DND-41 (cell line): ENCODE measurements at regions not wholly inside any gene's neighbourhood (a gene's known extent, or its start where the extent isn't known, plus 50 kb on each side); places are given as distances from the start of the nearest gene placed in this dataset.

Experiments used
- ATAC-seq: fragments of 200-7000 bp; cut with Tn5 transposase; 3 replicates; pipeline ENCODE4 v1.9.1; 2021; ENCODE audit warnings: low read depth; ENCODE audit not compliant: insufficient read depth
- DNase-seq: peaks from one replicate; pipeline ENCODE4 v3.0.0-alpha.2; 2020
- H2AFZ ChIP-seq: 2 replicates; pipeline ENCODE4 v1.6.0; 2012; ENCODE audit warnings: low read depth, low read length
- H3K27ac ChIP-seq: 2 replicates; pipeline ENCODE4 v1.5.1; 2012; ENCODE audit warnings: low read length, inconsistent platforms
- H3K27me3 ChIP-seq: fragments of 200-600 bp; sonication (generic); 2 replicates; pipeline ENCODE4 v1.6.0; 2012; ENCODE audit warnings: low read length, mild to moderate bottlenecking, inconsistent platforms; ENCODE audit not compliant: insufficient read depth, poor library complexity
- H3K36me3 ChIP-seq: 2 replicates; pipeline ENCODE4 v1.5.1; 2012; ENCODE audit warnings: low read length, inconsistent platforms; ENCODE audit not compliant: insufficient read depth
- H3K4me1 ChIP-seq: 2 replicates; pipeline ENCODE4 v1.5.1; 2012; ENCODE audit warnings: mild to moderate bottlenecking, low read length; ENCODE audit not compliant: insufficient read depth
- H3K4me2 ChIP-seq: 2 replicates; pipeline ENCODE4 v1.6.0; 2012; ENCODE audit warnings: mild to moderate bottlenecking, moderate library complexity, low read length, inconsistent platforms; ENCODE audit not compliant: insufficient read depth
- H3K4me3 ChIP-seq, 2 experiments: fragments of 200-600 bp in 1 of 2; shearing (Covaris generic) in 1 of 2; 2 replicates each; pipeline ENCODE4 v1.5.1; 2012 to 2016; ENCODE audit warnings: inconsistent platforms in 2 of 2, low read length in 2 of 2, mild to moderate bottlenecking in 2 of 2, low read depth in 1 of 2, moderate library complexity in 1 of 2
- H3K79me2 ChIP-seq: 2 replicates; pipeline ENCODE4 v1.6.0; 2012; ENCODE audit warnings: low read length, inconsistent platforms; ENCODE audit not compliant: insufficient read depth
- H3K9ac ChIP-seq: 2 replicates; pipeline ENCODE4 v1.6.0; 2012; ENCODE audit warnings: low read depth, mild to moderate bottlenecking, inconsistent platforms, low read length, moderate library complexity
- H3K9me3 ChIP-seq: 2 replicates; pipeline ENCODE4 v1.5.1; 2012; ENCODE audit warnings: low read length, moderate library complexity, mild to moderate bottlenecking, inconsistent platforms; ENCODE audit not compliant: insufficient read depth, severe bottlenecking
- H4K20me1 ChIP-seq: 2 replicates; pipeline ENCODE4 v1.6.0; 2012; ENCODE audit warnings: low read length; ENCODE audit not compliant: insufficient read depth
- CTCF ChIP-seq: IDR thresholded peaks from 2 replicates; pipeline ENCODE4 v1.5.1; 2012; ENCODE audit warnings: borderline replicate concordance, low read length, moderate library complexity, mild to moderate bottlenecking; ENCODE audit not compliant: poor library complexity, severe bottlenecking; ENCODE audit errors: extremely low read depth
- EZH2 ChIP-seq: IDR thresholded peaks from 3 replicates; pipeline ENCODE4 v1.6.1; 2012; ENCODE audit warnings: borderline replicate concordance, low read depth, mild to moderate bottlenecking, moderate library complexity, low read length, inconsistent platforms; ENCODE audit not compliant: severe bottlenecking

DNA sequence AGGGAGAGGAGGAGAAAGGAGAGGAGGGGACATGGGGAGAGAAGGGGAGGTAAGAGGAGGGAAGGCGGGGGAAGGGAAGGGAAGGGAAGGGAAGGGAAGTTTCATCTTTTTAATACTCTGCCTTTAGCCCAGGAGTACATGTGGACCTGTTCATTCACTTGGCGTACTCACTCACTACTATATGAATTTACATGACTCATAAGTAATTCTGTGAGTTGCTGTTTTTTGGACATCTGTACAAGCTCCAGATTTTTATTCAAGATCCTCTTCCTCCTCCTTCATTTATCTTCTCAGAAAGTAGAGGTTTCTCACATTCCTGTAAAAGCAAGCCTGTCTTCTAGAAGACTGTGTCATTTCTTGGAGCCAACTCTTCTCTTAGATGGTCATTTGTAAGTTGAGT lies 84.6 kb downstream of the RDH14 start:
- peaks cover 12% of the 10 kb centered on the region for H3K27me3 ChIP-seq
- DNase-seq (no peak), ATAC-seq (no peak)
- H3K9me3 ChIP-seq = no peaks in the 10 kb centered on the region
- H2AFZ ChIP-seq = no peak overlapping the region
- no peak overlapping the region for H3K4me2 ChIP-seq
- no peaks in the 10 kb centered on the region for H3K36me3 ChIP-seq
- H3K9ac ChIP-seq = no peak overlapping the region
- no peaks in the 10 kb centered on the region for H4K20me1 ChIP-seq
- H3K4me3 ChIP-seq = no peak overlapping the region
- no peaks in the 10 kb centered on the region for H3K79me2 ChIP-seq
- no peak overlapping the region for H3K27ac ChIP-seq
- no peaks in the 10 kb centered on the region for H3K4me1 ChIP-seq
- TF ChIP-seq CTCF = no peak
- no peak for TF ChIP-seq EZH2

GRCh38 chr2:18474700-18475099 lies 85.8 kb downstream of the RDH14 start:
- no peak for DNase-seq
- Histone ChIP-seq H3K27ac (no peak overlapping the region), H3K36me3 (no peaks in the 10 kb centered on the region), H3K27me3 (peaks cover 12% of the 10 kb centered on the region), H3K9ac (no peak overlapping the region), H4K20me1 (no peaks in the 10 kb centered on the region), H3K79me2 (no peaks in the 10 kb centered on the region), H2AFZ (no peak overlapping the region), H3K9me3 (no peaks in the 10 kb centered on the region), H3K4me2 (no peak overlapping the region), H3K4me3 (no peak overlapping the region), H3K4me1 (no peaks in the 10 kb centered on the region)
- no peak for ATAC-seq
- TF ChIP-seq EZH2 = no peak
- TF ChIP-seq CTCF = no peak

DNA sequence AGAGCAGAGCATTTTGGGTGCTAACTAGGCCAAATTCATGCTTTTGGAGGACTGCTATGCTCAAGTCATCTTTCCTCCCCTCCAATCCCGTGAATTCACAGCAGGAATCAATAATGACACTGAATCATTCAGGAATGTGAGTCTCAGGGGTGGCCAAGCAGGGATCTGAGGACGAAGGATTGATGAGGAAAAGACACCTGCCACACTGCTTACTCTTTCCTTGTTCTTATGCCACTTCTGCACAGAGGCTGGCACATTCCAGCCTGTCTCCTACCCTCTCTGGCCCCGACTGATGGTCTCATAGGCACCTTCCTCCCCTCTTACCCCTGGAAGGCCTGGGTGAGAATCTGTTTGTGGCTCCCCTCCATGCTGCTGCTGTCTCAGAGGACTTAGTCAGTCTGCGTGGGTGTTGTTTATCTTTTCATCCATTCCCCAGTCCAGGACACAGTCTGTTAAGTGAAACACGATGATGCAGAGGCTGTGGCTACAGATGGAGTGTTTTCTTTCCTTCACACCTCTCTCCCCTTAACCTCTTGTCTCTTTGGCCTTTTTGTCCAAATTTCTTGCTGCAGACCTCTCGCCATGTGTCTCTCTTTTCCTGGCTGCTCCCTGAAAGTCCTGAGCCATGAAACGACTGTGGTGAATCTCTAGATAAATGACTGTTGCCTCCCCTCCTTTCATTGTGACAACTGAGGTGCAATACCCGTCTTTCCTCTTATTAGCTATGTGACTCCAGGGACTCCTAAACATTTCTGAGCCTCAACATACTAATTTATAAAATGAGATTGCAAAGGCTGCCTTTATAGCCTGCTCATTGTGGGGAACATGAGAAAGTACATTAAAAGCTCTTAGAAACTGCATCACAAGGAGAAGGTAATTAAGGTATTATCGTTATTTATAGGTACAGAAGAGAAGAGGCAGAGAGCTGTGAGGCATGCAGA lies 86.9 kb downstream of the RDH14 start:
- Histone ChIP-seq H3K79me2 (no peaks in the 10 kb centered on the region), H3K4me2 (no peak overlapping the region), H3K9me3 (no peaks in the 10 kb centered on the region), H3K4me1 (no peaks in the 10 kb centered on the region), H3K27ac (no peak overlapping the region), H2AFZ (no peak overlapping the region), H3K4me3 (no peak overlapping the region), H3K27me3 (peaks cover 12% of the 10 kb centered on the region), H4K20me1 (no peaks in the 10 kb centered on the region), H3K9ac (no peak overlapping the region), H3K36me3 (no peaks in the 10 kb centered on the region)
- DNase-seq = no peak
- no peak for ATAC-seq
- TF ChIP-seq EZH2 = no peak
- no peak for TF ChIP-seq CTCF
